ENCODE measurements at regions not wholly inside any gene's neighbourhood (a gene's known extent, or its start where the extent isn't known, plus 50 kb on each side); places are given as distances from the start of the nearest gene placed in this dataset.
"Not testable (repeated sequence)": the region's sequence is repeated elsewhere in the genome, so short reads cannot be mapped to it uniquely, and the experiment has no call there.

- no peak for DNase-seq (ENCODE audit: low spot score)
These were observed 766.5 kb downstream of the RNF144A start for GRCh38 chr2:7683708-7684107.

- DNase-seq (ENCODE audit: low spot score): no peak
These were observed 768.3 kb downstream of the RNF144A start for GRCh38 chr2:7685342-7686015.

GRCh38 chr2:7686016-7686385 lies 768.8 kb downstream of the RNF144A start:
- no peak for DNase-seq (ENCODE audit: low spot score)

GRCh38 chr2:7691961-7692656 lies 774.9 kb downstream of the RNF144A start:
- no peak for DNase-seq (ENCODE audit: low spot score)

DNA sequence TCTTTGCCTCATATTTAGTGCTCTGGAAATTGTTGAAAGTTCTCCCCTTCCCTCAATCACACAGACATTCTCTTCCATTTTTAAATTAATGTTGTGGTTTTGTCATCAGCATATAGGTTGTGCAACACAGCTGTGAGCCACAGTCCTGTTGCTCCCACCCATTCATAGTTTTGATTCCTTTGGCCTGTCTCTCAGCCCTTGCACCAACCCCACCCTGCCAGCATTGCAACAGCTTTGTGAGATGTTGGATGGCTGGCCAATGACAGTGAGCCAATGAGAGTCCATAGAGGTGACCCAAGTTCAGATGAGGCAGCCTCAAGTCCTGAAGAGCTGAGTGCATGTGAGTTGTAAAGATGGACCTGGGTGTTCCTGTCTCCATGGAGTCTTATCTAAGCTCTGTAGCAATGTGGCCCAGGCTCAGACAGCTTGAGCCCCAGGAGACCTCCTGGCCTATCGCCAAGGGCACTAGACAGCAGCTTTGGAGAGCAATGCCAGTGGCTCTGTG lies 775.5 kb downstream of the RNF144A start:
- no peak for DNase-seq (ENCODE audit: low spot score)

- DNase-seq (ENCODE audit: low spot score): no peak
These were observed 776.2 kb downstream of the RNF144A start for GRCh38 chr2:7693246-7694075.

DNA sequence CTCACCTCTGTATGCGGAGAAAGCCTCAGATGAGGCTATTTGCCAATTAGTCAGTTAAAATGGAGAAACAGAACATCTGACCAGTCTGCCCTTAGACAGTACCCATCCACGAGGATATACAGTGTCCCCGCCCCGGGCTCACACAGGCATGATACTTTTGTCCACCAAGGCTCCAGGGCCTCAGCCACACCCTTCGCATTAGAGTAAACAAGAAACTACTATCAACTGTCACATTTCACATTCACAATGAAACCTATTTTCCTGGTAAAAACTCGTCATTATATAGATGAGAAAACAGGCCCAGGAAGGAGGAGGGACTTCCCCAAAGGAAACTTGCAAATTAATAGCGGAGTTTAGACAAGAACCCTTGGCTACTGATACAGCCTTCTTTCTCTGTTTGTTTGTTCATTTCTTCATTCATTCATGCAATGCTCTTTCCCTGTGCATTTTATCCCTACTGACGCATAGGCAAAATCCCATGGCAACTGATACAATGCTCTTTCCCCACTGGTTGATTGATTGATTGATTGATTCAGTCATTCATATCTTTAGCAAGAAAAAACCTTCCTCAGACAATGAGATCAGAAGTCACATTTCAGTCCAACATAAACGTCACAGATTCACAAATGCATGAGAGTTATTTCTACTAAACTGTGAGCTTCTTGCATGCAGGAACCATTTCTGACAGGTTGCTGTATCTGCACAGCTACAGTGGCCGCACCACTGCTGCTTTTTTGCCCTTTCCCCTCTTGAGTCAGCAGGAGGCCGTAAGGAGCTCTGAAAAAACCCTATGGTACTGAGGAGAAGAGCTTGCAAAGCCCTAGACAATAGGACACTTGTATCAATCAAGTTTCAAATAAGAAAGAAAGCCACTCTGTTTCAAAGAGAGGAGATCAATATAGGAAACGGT lies 777.1 kb downstream of the RNF144A start:
- DNase-seq (ENCODE audit: low spot score): no peak

- DNase-seq (ENCODE audit: low spot score): not testable (repeated sequence)
These were observed 779.3 kb downstream of the RNF144A start for GRCh38 chr2:7696556-7696955.

- no peak for DNase-seq (ENCODE audit: low spot score)
These were observed 779.8 kb downstream of the RNF144A start for GRCh38 chr2:7697052-7697451.

DNA sequence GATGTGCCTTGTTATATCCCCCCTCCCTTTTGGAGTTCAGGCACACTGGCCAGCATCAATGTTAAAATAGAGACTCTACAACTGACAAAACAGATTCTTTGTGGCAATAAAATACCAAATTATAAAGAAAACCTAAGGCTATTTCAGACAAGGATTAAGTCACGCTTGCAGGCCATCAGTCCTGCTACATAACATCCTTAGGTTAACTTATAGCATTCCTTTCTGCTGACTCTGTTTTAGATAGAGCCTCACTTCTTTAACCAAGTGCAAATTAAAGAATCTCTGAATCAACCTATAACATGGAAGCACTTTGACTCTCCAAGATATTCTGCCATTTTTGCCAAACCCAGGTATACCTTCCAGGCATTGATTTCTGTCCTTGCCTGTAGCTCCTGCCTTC lies 784.6 kb downstream of the RNF144A start:
- DNase-seq (ENCODE audit: low spot score): no peak

GRCh38 chr2:7703048-7703447 lies 785.8 kb downstream of the RNF144A start:
- DNase-seq (ENCODE audit: low spot score): no peak

DNA sequence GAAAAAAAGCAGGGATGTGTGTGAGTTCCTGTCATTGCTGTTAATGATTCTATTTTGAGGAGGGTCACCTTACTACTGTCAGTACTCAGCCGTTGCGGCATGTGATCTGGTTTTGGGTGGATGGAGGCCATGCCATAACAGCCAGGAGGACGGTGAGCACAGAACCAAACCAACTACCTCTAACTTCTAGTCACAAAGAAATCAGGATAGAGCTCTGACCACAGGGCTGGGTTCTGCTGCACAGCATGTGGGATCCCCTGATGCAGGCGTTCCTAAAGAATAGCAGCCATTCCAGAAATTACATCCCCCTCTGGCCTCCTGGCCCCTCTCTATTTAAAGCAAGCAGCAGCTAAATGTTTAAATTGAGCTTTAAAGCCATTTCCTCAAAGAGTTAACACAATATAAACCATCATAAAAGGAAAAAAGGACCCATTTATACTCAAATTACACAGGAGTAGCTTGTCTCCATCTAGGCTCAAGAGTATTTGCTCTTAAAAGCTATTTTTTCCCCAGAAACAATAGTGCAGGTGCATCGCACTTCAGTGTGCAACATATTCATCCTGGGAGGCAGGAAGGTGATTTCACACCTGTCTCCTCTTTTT lies 786.4 kb downstream of the RNF144A start:
- peak; percentile 55 for DNase-seq (ENCODE audit: low spot score)

- no peak for DNase-seq (ENCODE audit: low spot score)
These were observed 787.2 kb downstream of the RNF144A start for GRCh38 chr2:7704296-7704865.

- no peak for DNase-seq (ENCODE audit: low spot score)
These were observed 789.6 kb downstream of the RNF144A start for GRCh38 chr2:7706791-7707190.

DNA sequence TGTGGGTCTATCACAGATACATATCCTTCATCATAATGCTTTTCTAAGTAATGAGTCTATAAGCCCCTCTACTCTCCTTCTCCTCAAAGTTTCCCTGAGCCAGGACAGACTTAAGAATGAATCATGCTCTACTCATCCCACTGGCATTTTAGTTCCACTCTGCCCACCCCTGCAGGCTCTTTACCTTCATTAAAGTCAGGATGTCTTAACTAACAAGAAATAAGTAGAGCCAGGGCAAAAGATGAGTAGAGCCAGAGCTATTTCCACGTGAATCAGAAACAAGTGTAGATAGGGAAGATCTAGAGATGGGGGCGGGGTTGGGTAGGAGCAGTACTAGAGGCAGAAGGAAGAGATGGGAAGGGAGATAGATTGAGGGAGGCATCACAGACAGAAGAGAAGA lies 790.5 kb downstream of the RNF144A start:
- no peak for DNase-seq (ENCODE audit: low spot score)

GRCh38 chr2:7709907-7710306 lies 792.7 kb downstream of the RNF144A start:
- no peak for DNase-seq (ENCODE audit: low spot score)

- DNase-seq (ENCODE audit: low spot score): no peak
These were observed 794.0 kb downstream of the RNF144A start for GRCh38 chr2:7711167-7711566.

- no peak for DNase-seq (ENCODE audit: low spot score)
These were observed 802.7 kb downstream of the RNF144A start for GRCh38 chr2:7719876-7720275.

DNA sequence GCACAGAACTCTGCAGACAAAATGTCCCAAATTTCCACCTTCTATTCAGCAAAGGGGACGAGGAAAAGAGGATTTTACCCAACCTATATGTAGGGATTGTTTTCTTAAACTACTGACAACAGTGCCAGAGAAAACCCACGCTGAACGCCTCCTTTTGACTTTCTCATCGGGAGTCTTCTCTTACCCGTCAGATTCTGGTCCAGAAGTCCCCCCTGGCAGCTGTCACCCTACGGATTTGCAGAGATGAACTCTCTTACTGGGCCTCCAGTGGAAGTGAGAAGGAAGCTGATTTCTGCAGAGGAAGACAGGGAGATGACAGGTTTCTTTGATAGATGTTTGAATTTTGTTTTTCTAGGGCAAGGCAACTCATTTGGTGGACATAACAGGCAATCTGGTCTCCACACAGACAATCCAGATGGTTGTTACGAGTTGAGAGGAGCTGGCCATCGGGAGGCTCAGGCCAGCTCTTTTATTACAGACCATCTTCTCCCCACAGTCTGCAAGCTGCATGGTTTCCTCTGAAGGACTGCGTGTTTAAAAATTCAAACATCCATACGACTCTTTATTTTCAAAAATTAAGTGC lies 804.3 kb downstream of the RNF144A start:
- no peak for DNase-seq (ENCODE audit: low spot score)

DNA sequence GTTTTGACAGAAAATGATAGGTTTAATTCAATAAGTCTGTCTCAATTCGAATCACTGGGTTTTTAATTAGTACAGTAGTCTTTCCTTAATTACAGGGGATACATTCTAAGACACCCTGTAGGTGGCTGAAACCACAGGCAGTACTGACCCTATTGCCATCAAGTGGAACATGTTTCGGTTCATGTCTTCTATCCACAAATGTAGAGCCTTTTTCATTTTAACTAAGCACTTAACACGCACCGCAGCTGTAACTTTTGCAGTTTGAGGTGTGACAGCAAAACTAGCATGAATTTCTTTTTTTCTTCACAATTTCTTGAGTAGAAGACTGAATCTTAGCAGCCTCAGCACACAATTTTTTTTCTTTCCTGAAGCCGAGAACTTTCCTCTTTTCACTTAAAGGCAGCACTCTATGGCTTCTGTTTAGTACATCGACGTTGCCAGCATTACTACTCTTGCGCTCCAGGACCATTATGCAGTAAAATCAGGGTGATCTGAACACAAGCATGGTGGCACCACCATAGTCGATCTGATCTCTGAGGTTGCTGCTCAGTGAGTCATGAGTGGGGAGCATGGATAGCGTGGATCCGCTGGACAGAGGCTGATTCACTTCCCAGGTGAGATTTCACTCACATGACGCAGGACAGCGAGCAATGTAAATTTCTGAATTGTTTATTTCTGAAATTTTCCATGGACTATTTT lies 805.1 kb downstream of the RNF144A start:
- DNase-seq (ENCODE audit: low spot score): no peak
